Thoracic aorta (tissue), 2 donors: ENCODE measurements at regions not wholly inside any gene's neighbourhood (a gene's known extent, or its start where the extent isn't known, plus 50 kb on each side); places are given as distances from the start of the nearest gene placed in this dataset.

Experiments used
- ATAC-seq: fragments of 150-250 bp; one replicate; pipeline ENCODE4 v1.8.0; 2017; ENCODE audit warnings: low read depth; ENCODE audit not compliant: insufficient number of reproducible peaks, low FRiP score
- DNase-seq: peaks from one replicate; pipeline ENCODE4 v3.0.0-alpha.2; 2020; ENCODE audit warnings: low spot score
- H3K27ac ChIP-seq, 2 donors: fragments of 200-600 bp; sonication (generic); 1 replicate in 1 of 2; 2 replicates in 1 of 2; pipeline ENCODE4 v1.5.1; 2016; ENCODE audit warnings: mild to moderate bottlenecking in 2 of 2, moderate library complexity in 2 of 2
- H3K27me3 ChIP-seq: fragments of 200-600 bp; sonication (generic); replicated peaks from 2 replicates; pipeline ENCODE4 v1.6.0; 2016; ENCODE audit warnings: mild to moderate bottlenecking; ENCODE audit not compliant: insufficient read depth
- H3K36me3 ChIP-seq: fragments of 200-600 bp; sonication (generic); one replicate; pipeline ENCODE4 v1.5.1; 2016
- H3K4me1 ChIP-seq, 2 donors: fragments of 200-600 bp; sonication (generic); 1 replicate in 1 of 2; 2 replicates in 1 of 2; pipeline versions ENCODE4 v1.5.1 to v1.6.0; 2016; ENCODE audit warnings: low read depth in 2 of 2, mild to moderate bottlenecking in 1 of 2; ENCODE audit not compliant: control insufficient read depth in 1 of 2
- H3K4me3 ChIP-seq: fragments of 200-600 bp; sonication (generic); 2 replicates; pipeline ENCODE4 v1.5.1; 2016; ENCODE audit warnings: mild to moderate bottlenecking
- H3K9me3 ChIP-seq: fragments of 200-600 bp; sonication (generic); 2 replicates; pipeline ENCODE4 v1.5.1; 2016
- TF ChIP-seq, protein P1 (sequence below): fragments of 200-600 bp; sonication (generic); IDR thresholded peaks from one replicate; pipeline ENCODE4 v1.5.1; 2019; ENCODE audit warnings: antibody characterized with exemption

GRCh38 chr1:239954836-239955235 is 136.8 kb upstream of the FMN2 start:
- no peaks in the 10 kb centered on the region for H3K4me1 ChIP-seq
- ATAC-seq: no peak
- no peaks in the 10 kb centered on the region for H3K9me3 ChIP-seq
- H3K4me3 ChIP-seq: no peak overlapping the region
- H3K36me3 ChIP-seq: no peaks in the 10 kb centered on the region
- TF ChIP-seq, protein P1, sequence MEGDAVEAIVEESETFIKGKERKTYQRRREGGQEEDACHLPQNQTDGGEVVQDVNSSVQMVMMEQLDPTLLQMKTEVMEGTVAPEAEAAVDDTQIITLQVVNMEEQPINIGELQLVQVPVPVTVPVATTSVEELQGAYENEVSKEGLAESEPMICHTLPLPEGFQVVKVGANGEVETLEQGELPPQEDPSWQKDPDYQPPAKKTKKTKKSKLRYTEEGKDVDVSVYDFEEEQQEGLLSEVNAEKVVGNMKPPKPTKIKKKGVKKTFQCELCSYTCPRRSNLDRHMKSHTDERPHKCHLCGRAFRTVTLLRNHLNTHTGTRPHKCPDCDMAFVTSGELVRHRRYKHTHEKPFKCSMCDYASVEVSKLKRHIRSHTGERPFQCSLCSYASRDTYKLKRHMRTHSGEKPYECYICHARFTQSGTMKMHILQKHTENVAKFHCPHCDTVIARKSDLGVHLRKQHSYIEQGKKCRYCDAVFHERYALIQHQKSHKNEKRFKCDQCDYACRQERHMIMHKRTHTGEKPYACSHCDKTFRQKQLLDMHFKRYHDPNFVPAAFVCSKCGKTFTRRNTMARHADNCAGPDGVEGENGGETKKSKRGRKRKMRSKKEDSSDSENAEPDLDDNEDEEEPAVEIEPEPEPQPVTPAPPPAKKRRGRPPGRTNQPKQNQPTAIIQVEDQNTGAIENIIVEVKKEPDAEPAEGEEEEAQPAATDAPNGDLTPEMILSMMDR: no peak
- no peak overlapping the region for H3K27ac ChIP-seq
- no peaks in the 10 kb centered on the region for H3K27me3 ChIP-seq
- DNase-seq: no peak

- Histone ChIP-seq H3K27ac (no peak overlapping the region), H3K36me3 (no peaks in the 10 kb centered on the region), H3K9me3 (no peaks in the 10 kb centered on the region), H3K4me1 (no peaks in the 10 kb centered on the region), H3K27me3 (no peaks in the 10 kb centered on the region), H3K4me3 (no peak overlapping the region)
- no peak for DNase-seq
- ATAC-seq: no peak
- TF ChIP-seq, protein P1: no peak
These were observed 136.3 kb upstream of the FMN2 start for GRCh38 chr1:239955431-239955830.

DNA sequence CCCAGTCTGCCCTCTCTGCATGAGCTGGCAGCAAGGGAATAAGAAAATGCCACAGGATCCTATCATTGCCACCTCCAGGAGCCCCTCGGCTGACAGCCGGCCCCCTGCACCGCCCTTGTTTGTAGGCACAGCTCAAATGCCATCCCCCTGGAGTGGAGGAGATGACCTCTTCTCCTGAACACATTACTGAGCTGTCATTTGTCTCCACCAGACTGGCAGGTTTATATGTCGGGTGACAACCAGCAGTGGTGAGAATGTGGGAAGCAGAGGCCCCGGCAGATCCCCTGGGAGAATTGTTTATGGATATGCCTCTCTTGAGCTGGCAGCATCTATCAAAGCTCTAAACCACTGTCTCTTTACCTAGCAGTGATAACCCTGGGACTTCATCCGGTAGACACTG is 135.4 kb upstream of the FMN2 start:
- H3K36me3 ChIP-seq: no peaks in the 10 kb centered on the region
- TF ChIP-seq, protein P1: no peak
- no peaks in the 10 kb centered on the region for H3K9me3 ChIP-seq
- no peaks in the 10 kb centered on the region for H3K4me1 ChIP-seq
- no peak for ATAC-seq
- no peak for DNase-seq
- no peak overlapping the region for H3K27ac ChIP-seq
- no peak overlapping the region for H3K4me3 ChIP-seq
- no peaks in the 10 kb centered on the region for H3K27me3 ChIP-seq

DNA sequence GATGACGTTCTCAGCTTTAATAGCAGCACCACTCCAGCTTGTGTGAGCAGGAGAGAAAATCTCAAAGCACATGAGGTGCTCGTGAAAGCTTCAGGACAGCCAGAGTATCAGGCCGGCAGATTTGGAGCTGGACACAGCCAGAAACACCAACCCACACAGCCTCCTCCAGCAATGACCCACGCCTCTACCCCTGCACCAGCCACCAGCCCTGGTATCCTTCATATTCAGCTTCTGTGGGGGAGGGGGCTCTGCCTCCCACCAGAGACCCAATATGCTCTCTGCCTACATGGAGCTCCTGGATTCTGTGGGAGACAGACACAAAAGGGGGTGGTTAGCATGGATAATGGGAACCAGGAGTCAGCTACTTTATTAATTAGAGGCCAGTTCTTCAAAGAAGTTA is 133.6 kb upstream of the FMN2 start:
- TF ChIP-seq, protein P1: no peak
- Histone ChIP-seq H3K9me3 (no peaks in the 10 kb centered on the region), H3K27me3 (no peaks in the 10 kb centered on the region), H3K36me3 (no peaks in the 10 kb centered on the region), H3K4me3 (no peak overlapping the region), H3K27ac (no peak overlapping the region), H3K4me1 (no peaks in the 10 kb centered on the region)
- no peak for ATAC-seq
- no peak for DNase-seq

GRCh38 chr1:239960366-239960765 is 131.3 kb upstream of the FMN2 start:
- Histone ChIP-seq H3K4me3 (no peak overlapping the region), H3K4me1 (no peaks in the 10 kb centered on the region), H3K27ac (no peak overlapping the region), H3K9me3 (no peaks in the 10 kb centered on the region), H3K36me3 (no peaks in the 10 kb centered on the region), H3K27me3 (no peaks in the 10 kb centered on the region)
- DNase-seq: no peak
- TF ChIP-seq, protein P1: no peak
- ATAC-seq: no peak
